Mesenchymal stem cell (in vitro differentiated cells and primary cell): ENCODE measurements at regions not wholly inside any gene's neighbourhood (a gene's known extent, or its start where the extent isn't known, plus 50 kb on each side); places are given as distances from the start of the nearest gene placed in this dataset.

Experiments
- DNase-seq: peaks from one replicate; pipeline ENCODE4 v3.0.0-alpha.2; 2013
- H2AFZ ChIP-seq: one replicate; pipeline ENCODE4 v1.6.1; 2013; ENCODE audit warnings: low read depth, mild to moderate bottlenecking, control low read depth, inconsistent platforms, low read length, moderate library complexity
- H2AK5ac ChIP-seq: 2 replicates; pipeline ENCODE4 v1.6.1; 2013; ENCODE audit warnings: low read length, moderate library complexity, mild to moderate bottlenecking, inconsistent platforms; ENCODE audit not compliant: severe bottlenecking
- H2BK120ac ChIP-seq: one replicate; pipeline ENCODE4 v1.6.1; 2013; ENCODE audit warnings: low read depth, mild to moderate bottlenecking, inconsistent platforms, low read length, moderate library complexity
- H2BK12ac ChIP-seq, 2 experiments: one replicate each; pipeline ENCODE4 v1.6.1; 2013; ENCODE audit warnings: inconsistent platforms in 2 of 2, low read length in 2 of 2, mild to moderate bottlenecking in 2 of 2, moderate library complexity in 2 of 2, control low read depth in 1 of 2
- H2BK15ac ChIP-seq: one replicate; pipeline ENCODE4 v1.6.1; 2013; ENCODE audit warnings: mild to moderate bottlenecking, low read depth, inconsistent platforms; ENCODE audit not compliant: poor library complexity, severe bottlenecking
- H2BK5ac ChIP-seq: 2 replicates; pipeline ENCODE4 v1.6.1; 2013; ENCODE audit warnings: low read depth, mild to moderate bottlenecking, low read length, control low read depth, inconsistent platforms; ENCODE audit not compliant: poor library complexity, severe bottlenecking
- H3K14ac ChIP-seq, 2 experiments: one replicate each; pipeline ENCODE4 v1.6.1; 2013; ENCODE audit warnings: inconsistent platforms in 2 of 2, low read length in 2 of 2, control low read depth in 1 of 2, mild to moderate bottlenecking in 1 of 2, moderate library complexity in 1 of 2
- H3K18ac ChIP-seq, 2 experiments: one replicate each; pipeline ENCODE4 v1.6.1; 2013; ENCODE audit warnings: inconsistent platforms in 2 of 2, low read length in 2 of 2, control low read depth in 1 of 2, low read depth in 1 of 2, mild to moderate bottlenecking in 1 of 2
- H3K23ac ChIP-seq, 2 experiments: one replicate each; pipeline ENCODE4 v1.6.1; 2013; ENCODE audit warnings: inconsistent platforms in 2 of 2, low read length in 2 of 2, mild to moderate bottlenecking in 2 of 2, moderate library complexity in 2 of 2, control low read depth in 1 of 2
- H3K27ac ChIP-seq: 2 replicates; pipeline ENCODE4 v1.5.1; 2013; ENCODE audit warnings: mild to moderate bottlenecking, moderate library complexity, low read length, control low read depth, inconsistent platforms; ENCODE audit not compliant: poor library complexity, severe bottlenecking
- H3K27me3 ChIP-seq, 2 experiments: 2 replicates each; pipeline versions ENCODE4 v1.6.1 to v1.7.0; 2013; ENCODE audit warnings: low read length in 2 of 2, mild to moderate bottlenecking in 2 of 2, moderate library complexity in 2 of 2, control low read depth in 1 of 2, inconsistent platforms in 1 of 2; ENCODE audit not compliant: control insufficient read depth in 1 of 2, insufficient read depth in 1 of 2
- H3K36me3 ChIP-seq, 2 experiments: 2 replicates each; pipeline versions ENCODE4 v1.6.1 to v1.7.0; 2013; ENCODE audit warnings: low read length in 2 of 2, control low read depth in 1 of 2, inconsistent platforms in 1 of 2, low read depth in 1 of 2, mild to moderate bottlenecking in 1 of 2; ENCODE audit not compliant: insufficient read depth in 2 of 2, control insufficient read depth in 1 of 2
- H3K4ac ChIP-seq, 2 experiments: one replicate each; pipeline ENCODE4 v1.6.1; 2013; ENCODE audit warnings: inconsistent platforms in 2 of 2, low read length in 2 of 2, mild to moderate bottlenecking in 2 of 2, moderate library complexity in 2 of 2, control low read depth in 1 of 2, low read depth in 1 of 2
- H3K4me1 ChIP-seq: 2 replicates; pipeline ENCODE4 v1.6.1; 2013; ENCODE audit warnings: low read depth, low read length, control low read depth; ENCODE audit not compliant: control insufficient read depth, insufficient read depth
- H3K4me2 ChIP-seq: 2 replicates; pipeline ENCODE4 v1.6.1; 2013; ENCODE audit warnings: low read length, mild to moderate bottlenecking, inconsistent platforms; ENCODE audit not compliant: poor library complexity, severe bottlenecking
- H3K4me3 ChIP-seq, 2 experiments: 2 replicates each; pipeline versions ENCODE4 v1.5.1 to v1.7.0; 2013; ENCODE audit warnings: low read length in 2 of 2, mild to moderate bottlenecking in 2 of 2, control low read depth in 1 of 2, low read depth in 1 of 2; ENCODE audit not compliant: insufficient read depth in 1 of 2
- H3K79me1 ChIP-seq: replicated peaks from 2 replicates; pipeline ENCODE4 v1.6.1; 2013; ENCODE audit warnings: mild to moderate bottlenecking, control low read depth, low read length, inconsistent platforms; ENCODE audit not compliant: poor library complexity, severe bottlenecking
- H3K9ac ChIP-seq: 2 replicates; pipeline ENCODE4 v1.7.0; 2013; ENCODE audit warnings: mild to moderate bottlenecking, low read length, moderate library complexity
- H3K9me3 ChIP-seq: 2 replicates; pipeline ENCODE4 v1.7.0; 2013; ENCODE audit warnings: mild to moderate bottlenecking, low read length; ENCODE audit not compliant: control insufficient read depth
- H4K8ac ChIP-seq: one replicate; pipeline ENCODE4 v1.6.1; 2013; ENCODE audit warnings: inconsistent platforms, mild to moderate bottlenecking, low read length, moderate library complexity
- H4K91ac ChIP-seq: one replicate; pipeline ENCODE4 v1.6.1; 2013; ENCODE audit warnings: mild to moderate bottlenecking, low read length, inconsistent platforms
- WGBS: methylation state at CpG from one replicate; pipeline ENCODE4 v1.1.7; 2013; ENCODE audit warnings: mixed read lengths; 5-methylcytosine and 5-hydroxymethylcytosine counted together

DNA sequence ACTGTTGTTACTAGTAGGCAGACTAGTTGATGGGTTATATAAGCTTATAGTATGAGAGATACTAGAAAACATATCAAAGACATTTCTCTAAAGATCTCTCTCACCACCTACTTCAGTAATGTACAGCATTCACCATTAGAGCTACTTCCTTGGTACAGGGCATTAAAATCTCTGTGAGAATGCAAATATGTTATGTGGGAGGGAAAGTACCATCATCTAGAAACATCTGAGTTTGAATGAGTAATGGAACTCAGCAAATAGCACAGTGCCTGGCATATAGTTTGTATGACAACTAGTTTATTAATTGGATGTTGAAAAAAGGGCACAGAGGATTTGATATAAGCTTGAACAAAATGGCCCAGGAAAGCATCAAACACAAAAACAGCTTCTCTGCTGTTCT, 211.1 kb downstream of the GLUD2 start:
- DNase-seq: no peak
- H3K18ac ChIP-seq: no peak overlapping the region
- H3K4ac ChIP-seq: no peak overlapping the region
- no peak overlapping the region for H4K8ac ChIP-seq
- no peaks in the 10 kb centered on the region for H3K4me1 ChIP-seq
- no peak overlapping the region for H4K91ac ChIP-seq
- no peaks in the 10 kb centered on the region for H3K9me3 ChIP-seq
- no peaks in the 10 kb centered on the region for H3K27me3 ChIP-seq
- H3K23ac ChIP-seq: no peak overlapping the region
- H2BK15ac ChIP-seq: no peak overlapping the region
- no peak overlapping the region for H2BK5ac ChIP-seq
- H2BK12ac ChIP-seq: no peak overlapping the region
- H3K79me1 ChIP-seq: no peaks in the 10 kb centered on the region
- H2AFZ ChIP-seq: no peak overlapping the region
- no peak overlapping the region for H3K14ac ChIP-seq
- no peak overlapping the region for H3K4me2 ChIP-seq
- no peak overlapping the region for H3K9ac ChIP-seq
- H2AK5ac ChIP-seq: no peak overlapping the region
- H3K36me3 ChIP-seq: no peaks in the 10 kb centered on the region
- no peak overlapping the region for H3K4me3 ChIP-seq
- H2BK120ac ChIP-seq: no peak overlapping the region
- no peak overlapping the region for H3K27ac ChIP-seq

DNA sequence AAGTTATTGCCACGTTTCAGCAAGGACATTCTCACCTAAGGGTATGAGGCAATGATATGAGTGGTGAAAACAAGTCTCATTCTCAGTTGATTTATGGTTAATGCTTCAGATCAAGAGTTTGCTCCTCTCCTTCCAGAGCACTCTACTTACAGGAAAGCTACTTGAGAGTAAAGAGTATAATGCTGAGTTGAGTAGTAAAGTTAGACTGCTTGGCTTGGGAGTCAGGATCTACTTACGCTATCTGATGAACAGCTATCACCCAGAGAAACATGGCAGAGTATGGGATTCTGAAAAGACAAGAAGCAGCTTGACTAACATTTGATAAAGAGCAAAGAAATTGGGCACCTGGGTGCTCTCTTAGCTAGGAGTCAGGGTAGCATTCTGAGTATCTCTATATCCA, 211.8 kb downstream of the GLUD2 start:
- H3K23ac ChIP-seq: no peak overlapping the region
- H3K79me1 ChIP-seq: no peaks in the 10 kb centered on the region
- H3K27me3 ChIP-seq: no peaks in the 10 kb centered on the region
- H3K14ac ChIP-seq: no peak overlapping the region
- no peaks in the 10 kb centered on the region for H3K36me3 ChIP-seq
- H3K18ac ChIP-seq: no peak overlapping the region
- H3K4me3 ChIP-seq: no peak overlapping the region
- no peak overlapping the region for H2BK15ac ChIP-seq
- no peak overlapping the region for H3K27ac ChIP-seq
- no peak overlapping the region for H4K8ac ChIP-seq
- no peak overlapping the region for H4K91ac ChIP-seq
- H3K9me3 ChIP-seq: no peaks in the 10 kb centered on the region
- H3K4me1 ChIP-seq: no peaks in the 10 kb centered on the region
- H3K4me2 ChIP-seq: no peak overlapping the region
- H2AK5ac ChIP-seq: no peak overlapping the region
- no peak for DNase-seq
- no peak overlapping the region for H3K9ac ChIP-seq
- H2BK5ac ChIP-seq: no peak overlapping the region
- H2BK12ac ChIP-seq: no peak overlapping the region
- no peak overlapping the region for H3K4ac ChIP-seq
- H2AFZ ChIP-seq: no peak overlapping the region
- H2BK120ac ChIP-seq: no peak overlapping the region
- 81% methylated on average over 1 of the region's 2 CpGs for WGBS

DNA sequence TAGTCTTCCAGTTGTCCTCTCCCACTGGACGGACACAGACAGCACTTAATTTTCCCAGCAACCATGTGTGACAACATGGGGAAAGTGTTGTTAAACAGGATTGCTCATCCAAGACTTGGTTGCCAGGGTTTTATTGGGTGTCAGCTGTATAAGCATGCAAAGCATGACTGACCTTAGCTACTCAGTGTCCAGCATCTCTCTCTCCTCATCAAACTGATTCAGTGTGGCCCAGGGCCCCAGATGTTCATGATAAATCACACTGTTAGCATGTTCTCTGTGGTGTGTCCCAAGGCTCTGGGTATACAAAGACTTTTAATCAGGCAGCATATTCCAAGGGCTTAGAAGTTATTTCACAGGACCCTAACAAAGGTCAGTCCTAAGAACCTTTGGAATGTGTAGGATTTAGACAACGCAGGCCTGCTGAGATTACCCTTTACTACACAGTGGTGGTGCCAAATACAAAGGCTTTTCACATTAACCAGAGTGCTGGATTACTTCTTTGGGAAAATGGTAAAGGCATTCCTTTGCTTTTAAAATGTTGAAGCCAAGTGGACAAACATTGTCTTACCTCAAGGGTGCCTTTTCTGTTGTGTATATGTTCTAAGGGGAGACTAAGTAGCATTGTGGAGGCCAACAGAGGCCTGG, 213.3 kb downstream of the GLUD2 start:
- H3K4me2 ChIP-seq: no peak overlapping the region
- no peak overlapping the region for H3K4me3 ChIP-seq
- H2BK120ac ChIP-seq: no peak overlapping the region
- no peak overlapping the region for H3K9ac ChIP-seq
- H2AFZ ChIP-seq: no peak overlapping the region
- 67% methylated on average over 1 of the region's 2 CpGs for WGBS
- DNase-seq: no peak
- H3K23ac ChIP-seq: no peak overlapping the region
- no peak overlapping the region for H3K27ac ChIP-seq
- H4K91ac ChIP-seq: no peak overlapping the region
- no peak overlapping the region for H3K14ac ChIP-seq
- no peaks in the 10 kb centered on the region for H3K9me3 ChIP-seq
- H2BK12ac ChIP-seq: no peak overlapping the region
- no peak overlapping the region for H2BK5ac ChIP-seq
- no peak overlapping the region for H3K18ac ChIP-seq
- no peaks in the 10 kb centered on the region for H3K4me1 ChIP-seq
- no peak overlapping the region for H2BK15ac ChIP-seq
- H3K79me1 ChIP-seq: no peaks in the 10 kb centered on the region
- H3K27me3 ChIP-seq: no peaks in the 10 kb centered on the region
- no peak overlapping the region for H4K8ac ChIP-seq
- H3K4ac ChIP-seq: no peak overlapping the region
- no peaks in the 10 kb centered on the region for H3K36me3 ChIP-seq
- no peak overlapping the region for H2AK5ac ChIP-seq

DNA sequence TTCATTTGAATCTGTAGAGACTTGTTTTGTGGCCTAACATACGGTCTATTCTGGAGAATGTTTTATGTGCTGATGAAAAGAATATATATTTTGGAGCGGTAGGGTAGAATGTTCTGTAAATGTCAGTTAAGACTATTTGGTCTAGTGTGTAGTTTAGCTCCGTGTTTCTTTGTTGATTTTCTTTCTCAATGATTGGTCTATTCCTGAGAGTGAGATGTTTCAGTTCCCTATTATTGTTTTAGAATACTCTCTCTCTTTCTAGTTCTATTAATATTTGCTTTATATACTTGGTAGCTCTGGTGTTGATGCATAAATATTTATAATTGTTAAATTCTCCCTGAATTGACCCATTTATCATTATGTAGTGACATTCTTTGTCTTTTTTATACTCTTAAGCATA, 236.5 kb downstream of the GLUD2 start:
- H4K8ac ChIP-seq: no peak overlapping the region

More for the DNA sequence above, 236.5 kb downstream of the GLUD2 start:
- Histone ChIP-seq H3K4me3 (no peak overlapping the region), H2AK5ac (no peak overlapping the region), H3K4ac (no peak overlapping the region), H3K27me3 (no peaks in the 10 kb centered on the region), H3K9ac (no peak overlapping the region), H3K36me3 (no peaks in the 10 kb centered on the region), H2BK5ac (no peak overlapping the region), H3K4me1 (no peaks in the 10 kb centered on the region), H3K18ac (no peak overlapping the region), H3K14ac (no peak overlapping the region), H2BK12ac (no peak overlapping the region), H3K9me3 (peaks cover 15% of the 10 kb centered on the region), H2BK15ac (no peak overlapping the region), H3K23ac (no peak overlapping the region), H3K27ac (no peak overlapping the region), H3K79me1 (no peaks in the 10 kb centered on the region), H2AFZ (no peak overlapping the region), H4K91ac (no peak overlapping the region), H2BK120ac (no peak overlapping the region), H3K4me2 (no peak overlapping the region)
- 85% methylated on average over 2 of the region's 3 CpGs for WGBS
- no peak for DNase-seq
